IPS-NIHi11 (cell line): ENCODE measurements at regions not wholly inside any gene's neighbourhood (a gene's known extent, or its start where the extent isn't known, plus 50 kb on each side); places are given as distances from the start of the nearest gene placed in this dataset.
"Not testable (repeated sequence)": the region's sequence is repeated elsewhere in the genome, so short reads cannot be mapped to it uniquely, and the experiment has no call there.

ENCODE experiments used
- DNase-seq: peaks from one replicate; pipeline ENCODE4 v3.0.0; 2012; ENCODE audit warnings: mixed read lengths, low spot score

DNA sequence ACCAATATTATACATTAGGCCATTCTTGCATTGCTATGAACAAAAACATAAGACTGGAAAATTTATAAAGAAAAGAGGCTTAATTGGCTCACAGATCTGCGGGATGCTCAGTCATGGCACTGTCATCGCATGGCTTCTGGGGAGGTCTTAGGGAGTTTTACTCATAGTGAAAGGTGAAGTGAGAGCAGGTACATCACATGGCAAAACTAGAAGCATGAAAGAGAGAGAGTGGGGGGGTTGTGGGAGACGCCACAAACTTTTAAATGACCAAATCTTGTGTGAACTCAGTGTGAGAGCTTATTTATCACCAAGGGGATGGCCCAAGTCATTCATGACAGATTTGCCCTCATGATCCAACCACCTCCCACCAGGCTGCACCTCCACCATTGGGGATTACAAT is 398.3 kb upstream of the EDIL3 start:
- no peak for DNase-seq

DNA sequence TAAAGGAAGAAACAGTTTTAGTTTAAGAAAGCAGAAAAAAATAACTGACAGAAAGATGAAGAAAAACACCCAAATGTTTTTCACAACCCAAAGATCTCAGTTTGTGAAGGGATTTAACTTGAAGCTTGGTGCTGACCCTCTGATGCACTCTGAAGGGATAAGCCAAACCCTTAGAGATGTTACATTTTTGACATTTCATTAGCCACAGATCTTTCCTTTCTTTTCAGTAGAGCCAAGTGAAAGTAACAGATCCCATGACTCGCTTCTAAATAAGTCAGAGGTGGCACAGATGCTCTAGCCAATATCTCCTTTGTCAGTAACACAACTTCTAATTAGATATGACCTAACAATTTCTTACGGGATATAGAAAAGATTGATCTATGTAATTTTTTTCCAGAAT is 394.5 kb upstream of the EDIL3 start:
- DNase-seq = no peak

- no peak for DNase-seq
Measured at GRCh38 chr5:84764227-84764626, 379.5 kb upstream of the EDIL3 start.

- DNase-seq = no peak
Measured at GRCh38 chr5:84758008-84758407, 373.3 kb upstream of the EDIL3 start.

GRCh38 chr5:84752780-84753179 is 368.1 kb upstream of the EDIL3 start:
- no peak for DNase-seq

DNA sequence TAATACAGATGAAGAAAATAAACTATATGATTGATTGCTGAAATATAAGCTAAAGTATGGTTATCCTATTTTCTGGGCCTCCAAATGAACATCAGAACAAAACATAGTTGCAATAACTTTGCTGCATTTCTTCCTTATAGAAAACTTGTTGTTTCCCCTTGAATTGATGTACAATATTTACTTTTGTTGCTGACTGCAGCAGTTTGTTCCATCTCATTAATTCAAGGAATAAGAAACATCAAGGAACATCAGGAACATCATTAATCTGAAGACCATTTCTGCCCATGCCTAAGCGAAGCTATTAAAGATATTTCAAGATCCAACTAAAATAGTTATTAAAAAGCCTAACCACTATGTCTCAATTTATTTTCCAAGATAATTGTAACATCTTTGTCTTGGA is 363.6 kb upstream of the EDIL3 start:
- no peak for DNase-seq

DNA sequence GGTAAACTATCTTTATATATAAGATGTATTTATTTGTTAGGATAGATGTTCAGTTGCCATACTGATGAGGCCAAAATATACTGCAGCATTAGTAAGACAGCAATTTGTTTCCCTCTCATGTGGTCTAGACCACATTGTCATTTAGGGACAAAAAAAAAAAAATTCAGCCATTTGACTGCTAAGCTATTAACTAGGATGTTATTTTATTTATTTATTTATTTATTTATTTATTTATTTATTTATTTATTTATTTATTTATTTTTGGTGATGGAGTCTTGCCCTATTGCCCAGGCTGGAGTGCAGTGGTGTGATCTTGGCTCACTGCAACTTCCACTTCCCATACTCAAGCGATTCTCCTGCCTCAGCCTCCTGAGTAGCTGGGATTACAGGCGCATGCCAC is 361.6 kb upstream of the EDIL3 start:
- DNase-seq = not testable (repeated sequence)

GRCh38 chr5:84741056-84741455 is 356.4 kb upstream of the EDIL3 start:
- no peak for DNase-seq

- DNase-seq = no peak
Measured at GRCh38 chr5:84729326-84729725, 344.6 kb upstream of the EDIL3 start.

- DNase-seq = no peak
Measured at GRCh38 chr5:84727708-84728107, 343.0 kb upstream of the EDIL3 start.

- DNase-seq = no peak
Measured at GRCh38 chr5:84725946-84726570, 341.4 kb upstream of the EDIL3 start.

- DNase-seq = no peak
Measured at GRCh38 chr5:84724683-84725082, 340.0 kb upstream of the EDIL3 start.

DNA sequence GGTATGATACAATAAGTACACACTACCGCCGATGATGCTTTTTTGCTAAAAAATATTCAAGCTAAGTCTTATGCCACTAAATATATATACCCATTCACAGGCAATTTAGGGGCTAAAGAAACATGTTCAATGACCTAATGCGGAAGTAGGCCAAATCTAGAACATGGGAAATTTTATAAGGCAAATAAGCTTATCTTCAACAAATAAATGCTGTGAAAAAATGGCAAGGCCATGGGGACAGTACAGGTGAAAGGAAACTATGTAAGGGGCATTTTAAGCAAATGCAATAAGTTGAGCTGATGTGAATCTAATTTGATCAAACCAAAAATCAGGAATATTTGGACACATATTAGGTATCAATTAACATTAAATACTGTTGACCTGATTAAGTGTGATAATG is 339.5 kb upstream of the EDIL3 start:
- DNase-seq = no peak

DNA sequence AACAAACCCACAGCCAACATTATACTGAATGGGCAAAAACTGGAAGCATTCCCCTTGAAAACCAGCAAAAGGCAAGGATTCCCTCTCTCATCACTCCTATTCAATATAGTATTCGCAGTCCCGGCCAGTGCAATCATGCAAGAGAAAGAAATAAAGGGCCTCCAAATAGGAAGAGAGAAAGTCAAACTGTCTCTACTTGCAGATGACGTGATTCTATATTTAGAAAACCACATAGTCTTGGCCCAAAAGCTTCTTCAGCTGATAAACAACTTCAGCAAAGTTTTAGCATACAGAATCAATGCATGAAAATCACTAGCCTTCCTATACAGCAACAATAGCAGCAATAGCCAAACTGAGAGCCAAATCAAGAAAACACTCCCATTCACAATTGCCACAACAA is 333.7 kb upstream of the EDIL3 start:
- no peak for DNase-seq

DNA sequence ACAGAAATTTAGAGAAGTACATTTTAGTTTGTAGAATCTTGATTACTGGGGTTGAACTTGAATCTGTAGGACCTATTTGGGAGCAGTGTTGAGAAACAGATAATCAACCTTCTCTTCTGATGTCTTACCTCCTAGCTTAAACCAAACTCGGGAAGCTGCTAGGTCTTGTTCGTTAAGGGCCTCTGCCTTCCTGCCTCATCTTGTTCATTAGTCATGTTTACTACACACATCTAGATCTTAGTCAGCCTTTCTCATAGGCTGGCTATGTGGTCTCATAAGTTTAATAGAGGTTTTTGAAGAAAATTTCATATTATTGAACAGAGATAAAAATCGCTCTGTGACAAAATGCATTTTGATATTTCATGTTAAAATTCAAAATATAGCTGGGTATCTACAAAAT is 331.0 kb upstream of the EDIL3 start:
- no peak for DNase-seq

- no peak for DNase-seq
Measured at GRCh38 chr5:84715091-84715490, 330.4 kb upstream of the EDIL3 start.

DNA sequence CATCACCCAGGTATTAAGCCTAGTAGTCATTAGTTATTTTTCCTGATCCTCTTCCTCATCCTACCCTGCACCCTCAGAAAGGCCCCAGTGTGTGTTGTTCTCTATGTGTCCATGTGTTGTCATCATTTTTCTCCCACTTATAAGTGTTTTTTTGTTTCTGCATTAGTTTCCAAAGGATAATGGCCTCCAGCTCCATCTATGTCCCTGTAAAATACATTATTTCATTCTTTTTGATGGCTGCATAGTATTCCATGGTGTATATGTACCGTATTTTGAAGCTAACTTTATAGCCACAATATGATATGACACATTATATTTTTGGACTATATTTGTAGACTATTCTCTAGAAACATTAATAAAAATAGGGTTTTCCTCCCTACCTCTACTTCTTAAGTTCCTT is 324.4 kb upstream of the EDIL3 start:
- DNase-seq = no peak

DNA sequence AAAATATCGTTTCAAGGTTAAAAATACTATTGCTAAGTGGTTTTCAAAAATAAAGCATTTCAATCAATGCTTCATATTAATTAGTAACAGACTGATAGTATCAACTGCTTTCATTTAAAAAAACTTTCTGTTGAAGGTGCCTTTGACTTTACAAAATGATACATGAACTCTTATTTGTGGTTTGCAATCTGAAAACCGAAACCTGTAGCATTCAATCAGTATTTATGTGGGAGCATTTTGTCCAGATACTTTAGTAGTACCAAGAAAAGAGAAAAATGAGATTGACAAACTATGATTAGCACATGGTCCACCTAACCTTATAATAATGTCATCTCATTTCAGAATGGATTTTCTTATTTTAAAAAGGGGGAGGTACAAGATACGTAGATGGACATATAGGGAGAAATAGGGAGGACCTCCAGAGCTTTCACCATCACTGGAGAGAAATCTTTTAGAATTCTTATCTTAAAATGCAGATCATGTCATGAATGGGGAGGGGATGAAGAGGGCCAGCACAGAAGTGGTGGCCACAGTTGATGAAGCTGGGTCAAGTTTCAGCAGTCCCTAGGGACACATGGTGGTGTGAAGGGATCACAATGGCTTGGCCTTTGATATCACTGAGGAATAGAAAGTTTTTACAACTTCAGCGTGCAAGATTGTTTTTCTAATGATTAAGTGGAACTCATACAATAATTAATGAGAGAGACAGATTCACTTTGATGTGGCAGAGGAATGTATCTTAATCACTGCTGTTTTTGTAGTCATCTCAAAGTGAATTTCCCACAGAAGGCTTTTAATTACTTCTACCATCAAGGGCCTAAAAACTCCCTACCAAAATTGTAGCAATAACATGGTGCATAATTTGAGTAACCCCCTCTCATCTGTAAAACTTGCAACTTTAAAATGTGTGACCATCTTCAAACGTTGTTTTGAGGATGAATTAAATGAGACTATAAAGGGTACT is 322.3 kb upstream of the EDIL3 start:
- DNase-seq = no peak

GRCh38 chr5:84700545-84700944 is 315.9 kb upstream of the EDIL3 start:
- DNase-seq = not testable (repeated sequence)

DNA sequence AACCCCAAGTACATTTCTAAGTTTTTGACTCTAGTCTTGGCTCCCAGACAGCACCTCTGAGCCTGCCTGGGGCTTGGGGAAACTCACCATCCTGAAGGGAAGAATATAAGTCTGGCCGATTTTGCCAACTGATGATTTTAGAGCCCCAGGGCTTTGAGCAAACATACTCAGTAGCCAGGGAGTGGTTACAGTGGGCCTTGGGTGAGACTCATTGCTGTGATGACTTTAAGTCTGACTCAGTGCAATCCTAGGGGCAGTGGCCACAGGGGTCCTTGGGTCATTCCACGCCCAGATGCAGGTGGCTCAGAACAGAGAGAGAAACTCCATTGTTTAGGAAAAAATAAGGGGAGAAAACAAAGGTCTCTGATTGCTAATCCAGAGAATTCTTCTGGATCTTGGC is 312.0 kb upstream of the EDIL3 start:
- no peak for DNase-seq

- peak; percentile 6 for DNase-seq
Measured at GRCh38 chr5:84695330-84695729, 310.6 kb upstream of the EDIL3 start.

DNA sequence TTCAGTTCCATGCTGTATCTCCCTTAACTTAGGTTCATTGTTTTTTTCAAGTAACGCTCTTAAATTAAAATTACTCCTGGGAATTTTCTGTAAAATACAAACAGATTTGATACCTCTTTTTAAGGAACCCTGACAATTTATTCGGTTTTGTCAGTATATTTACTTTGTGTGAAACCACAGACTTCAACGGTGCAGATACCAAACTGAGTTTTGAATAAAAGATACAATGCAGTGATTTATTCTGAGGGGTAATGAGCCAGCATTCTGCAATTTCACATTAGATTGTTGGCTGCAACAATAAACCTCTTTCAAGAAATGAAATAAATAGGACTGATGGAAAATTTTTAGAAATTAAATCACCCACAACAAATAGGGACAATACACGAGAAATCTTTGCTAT is 308.6 kb upstream of the EDIL3 start:
- DNase-seq = no peak

GRCh38 chr5:84688566-84688965 is 303.9 kb upstream of the EDIL3 start:
- no peak for DNase-seq
